Left kidney (tissue), 1 donor: ENCODE measurements at regions not wholly inside any gene's neighbourhood (a gene's known extent, or its start where the extent isn't known, plus 50 kb on each side); places are given as distances from the start of the nearest gene placed in this dataset.
"Not testable (repeated sequence)": the region's sequence is repeated elsewhere in the genome, so short reads cannot be mapped to it uniquely, and the experiment has no call there.

ENCODE experiments used
- DNase-seq: peaks from one replicate; pipeline ENCODE4 v3.0.0-alpha.2; 2013

DNA sequence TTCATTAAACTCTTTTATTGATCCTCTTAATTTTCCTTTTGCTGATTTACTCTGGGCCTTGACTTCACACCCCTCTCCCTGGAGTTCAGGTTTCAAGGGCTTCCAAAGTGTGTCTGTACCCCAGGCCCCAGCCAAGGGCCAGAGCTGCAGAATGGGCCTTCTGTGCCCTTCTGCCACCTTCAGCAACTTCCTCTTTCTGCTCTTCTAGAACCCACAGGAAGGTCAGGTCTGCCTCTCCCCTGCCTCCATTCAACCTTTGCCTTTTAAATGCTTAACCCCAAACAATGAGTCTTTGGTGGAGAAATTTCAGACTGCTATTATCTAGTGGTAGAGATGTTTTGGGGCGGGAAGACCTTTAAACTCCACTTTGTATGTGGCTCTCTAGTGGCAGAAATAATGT is 63.1 kb downstream of the TSN start:
- no peak for DNase-seq

GRCh38 chr2:121819846-121820245 is 64.4 kb downstream of the TSN start:
- DNase-seq, result no peak

DNA sequence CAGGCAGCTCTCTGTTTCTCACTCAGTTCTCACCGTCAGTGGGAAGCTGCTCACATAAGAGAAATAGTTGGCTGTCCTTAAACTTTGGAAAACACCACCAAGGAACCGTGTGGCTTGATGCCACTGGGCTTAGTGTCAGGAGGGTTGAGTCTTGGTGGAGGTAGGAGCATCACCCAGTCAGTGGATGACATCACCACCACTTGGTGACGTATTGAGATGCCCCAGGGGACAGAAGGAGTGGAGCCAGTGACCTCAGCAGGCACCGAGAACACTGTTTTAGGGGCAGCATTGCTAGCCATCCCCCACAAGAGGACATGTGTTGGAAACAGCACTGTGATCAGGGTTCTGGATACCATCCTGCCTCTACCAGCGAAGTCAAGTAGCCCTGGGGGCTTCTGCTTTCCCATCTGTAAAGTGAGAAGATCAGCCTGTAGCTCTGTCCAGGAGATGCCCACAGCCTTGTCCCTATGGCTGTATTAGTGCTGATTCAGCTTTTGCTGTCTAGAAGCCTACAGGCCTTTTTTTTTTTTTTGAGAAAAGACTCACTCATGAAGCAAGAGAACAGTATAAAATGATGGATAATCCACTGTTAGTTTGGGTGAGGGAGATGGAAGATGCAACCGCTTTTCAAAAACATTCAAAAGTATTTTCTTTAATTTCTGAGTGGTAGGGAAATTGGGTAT is 66.2 kb downstream of the TSN start:
- no peak for DNase-seq

GRCh38 chr2:121824264-121824663 is 68.8 kb downstream of the TSN start:
- DNase-seq, result no peak

DNA sequence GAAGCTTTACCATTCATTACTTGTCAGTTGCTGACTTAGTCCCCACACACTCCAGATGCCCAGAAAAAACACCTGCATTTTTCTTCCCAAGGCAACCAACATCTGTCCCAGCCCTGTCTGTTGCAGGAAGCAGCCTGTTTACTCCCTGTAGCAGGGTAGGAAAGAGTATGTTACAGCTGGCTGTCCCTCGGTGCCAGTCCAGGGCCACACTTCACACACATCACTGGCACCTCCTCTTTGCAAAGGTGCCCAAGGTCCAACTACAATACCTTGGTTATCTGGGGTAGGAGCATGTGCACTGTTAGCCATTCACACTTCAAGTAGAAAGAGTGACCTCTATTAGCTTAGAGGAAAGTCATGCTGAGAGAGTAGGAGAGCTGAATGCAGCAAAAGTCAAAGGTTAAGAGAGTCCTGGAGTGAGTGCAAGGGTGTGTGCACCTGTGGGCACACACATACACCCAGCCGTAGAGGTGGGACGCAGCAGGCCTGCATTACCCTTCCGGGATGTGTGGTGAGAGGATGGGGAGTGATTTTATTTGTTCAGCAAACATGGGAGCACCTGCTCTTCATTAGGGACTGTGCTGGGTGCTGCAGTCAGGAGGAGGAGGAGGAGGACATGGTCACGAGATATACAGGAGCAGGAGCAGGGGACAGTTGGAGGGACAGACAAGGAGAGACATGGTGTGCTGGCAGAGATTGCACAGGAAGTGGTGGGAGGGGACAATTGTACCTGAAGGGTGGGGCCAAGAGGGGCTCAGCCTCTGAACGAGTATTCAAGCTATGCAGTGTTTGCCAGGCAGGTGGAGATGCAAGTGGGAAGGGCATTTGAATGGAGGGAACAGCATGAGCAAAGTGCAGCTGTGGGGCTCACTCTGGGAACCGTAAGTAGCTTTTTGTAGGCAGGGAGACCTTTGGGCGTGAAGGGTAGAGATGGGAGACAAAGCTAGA is 69.8 kb downstream of the TSN start:
- no peak for DNase-seq

DNA sequence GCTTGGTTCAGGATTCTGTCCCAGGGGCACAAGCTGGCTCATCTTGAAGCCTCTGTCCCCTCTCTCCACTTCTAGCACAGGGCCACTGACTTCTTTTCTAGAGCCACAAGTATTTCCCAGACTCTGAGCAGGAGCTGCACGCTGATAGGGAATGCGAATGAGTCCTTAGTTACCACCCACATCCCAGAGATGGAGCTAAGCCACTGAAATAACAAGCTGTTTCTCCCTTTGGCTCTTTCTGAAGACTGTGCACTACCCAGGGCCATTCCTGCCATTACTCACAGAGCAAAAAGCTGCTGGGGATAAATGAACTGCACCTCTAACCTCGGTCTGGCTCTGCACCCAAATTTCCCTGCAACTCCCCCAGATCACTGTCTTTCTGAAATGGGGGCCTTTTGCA is 70.6 kb downstream of the TSN start:
- DNase-seq, result no peak

DNA sequence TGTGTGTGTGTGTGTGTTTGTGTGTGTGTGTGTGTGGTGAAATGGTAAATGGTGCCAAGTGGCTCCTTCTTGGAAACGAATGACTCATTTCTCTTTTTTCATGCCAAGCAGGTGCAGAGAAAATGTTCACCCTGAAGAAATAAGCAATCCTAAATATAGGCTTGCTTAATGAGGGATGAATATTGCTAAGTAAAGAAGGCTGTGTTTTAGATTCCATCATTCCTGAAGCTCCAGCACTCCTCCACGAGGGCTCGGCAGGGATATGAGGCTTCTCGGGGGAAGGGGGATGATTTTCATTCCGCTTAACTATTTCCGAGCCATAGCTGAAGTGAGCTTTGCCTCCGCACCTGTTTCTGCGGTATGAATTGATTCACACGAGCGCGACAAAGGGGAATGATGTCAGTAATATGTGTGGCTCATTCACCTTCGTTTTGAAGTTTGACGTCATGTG is 72.9 kb downstream of the TSN start:
- DNase-seq, result no peak

- no peak for DNase-seq
These were observed 75.4 kb downstream of the TSN start for GRCh38 chr2:121830809-121831208.

GRCh38 chr2:121831841-121832240 is 76.4 kb downstream of the TSN start:
- DNase-seq, result no peak

- DNase-seq, result no peak
These were observed 77.2 kb downstream of the TSN start for GRCh38 chr2:121832412-121833357.

DNA sequence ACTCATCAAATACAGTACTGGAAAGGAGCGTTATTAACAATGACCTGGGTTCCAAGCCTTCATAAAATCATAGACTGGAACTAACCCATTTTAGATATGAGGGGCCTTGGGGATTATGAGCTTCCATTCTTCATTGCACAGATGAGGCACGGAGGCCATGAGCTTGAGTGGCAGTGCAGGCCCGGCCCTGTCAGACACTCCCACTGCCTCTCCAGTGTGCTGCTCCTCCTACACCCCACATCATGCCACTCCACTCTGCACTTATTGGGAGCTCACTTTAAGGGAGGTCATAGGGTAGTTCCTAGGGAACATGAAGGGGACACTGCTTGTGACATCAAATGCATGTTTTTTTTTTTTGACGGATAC is 77.9 kb downstream of the TSN start:
- no peak for DNase-seq

GRCh38 chr2:121836611-121837010 is 81.2 kb downstream of the TSN start:
- no peak for DNase-seq

GRCh38 chr2:121837591-121837990 is 82.1 kb downstream of the TSN start:
- no peak for DNase-seq

DNA sequence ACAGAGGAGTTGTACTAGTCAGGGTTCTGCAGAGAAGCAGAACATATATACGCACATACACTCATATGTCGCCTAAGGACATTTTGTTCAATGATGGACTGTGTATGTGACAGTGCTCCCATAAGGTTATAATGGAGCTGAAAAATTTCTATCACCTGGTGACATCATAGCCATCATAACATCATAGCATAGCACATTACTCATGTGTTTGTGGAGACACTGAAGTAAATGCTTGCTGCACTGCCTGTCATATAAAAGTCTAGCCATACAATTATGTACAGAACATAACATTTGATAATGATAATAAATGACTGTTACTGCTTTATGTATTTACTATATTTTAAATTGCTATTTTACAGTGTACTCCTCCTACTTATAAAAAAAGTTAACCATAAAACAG is 83.1 kb downstream of the TSN start:
- no peak for DNase-seq

DNA sequence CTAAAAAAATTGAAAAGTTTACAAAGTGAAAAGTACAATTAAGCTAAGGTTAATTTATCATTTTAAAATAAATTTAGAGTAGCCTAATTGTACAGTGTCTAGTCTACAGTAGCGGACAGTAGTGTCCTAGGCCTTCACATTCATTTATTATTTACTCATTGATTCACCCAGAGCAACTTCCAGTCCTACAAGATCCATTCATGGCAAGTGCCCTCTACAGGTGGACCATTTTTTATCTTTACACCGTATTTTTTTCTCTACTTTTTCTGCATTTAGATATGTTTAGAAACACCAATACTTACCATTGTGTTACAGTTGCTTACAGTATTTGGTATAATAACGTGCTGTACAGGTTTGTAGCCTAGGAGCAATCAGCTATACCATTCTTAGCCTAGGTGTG is 84.1 kb downstream of the TSN start:
- no peak for DNase-seq

- DNase-seq, result no peak
These were observed 93.8 kb downstream of the TSN start for GRCh38 chr2:121849236-121849635.

- not testable (repeated sequence) for DNase-seq
These were observed 97.7 kb downstream of the TSN start for GRCh38 chr2:121853149-121853548.

DNA sequence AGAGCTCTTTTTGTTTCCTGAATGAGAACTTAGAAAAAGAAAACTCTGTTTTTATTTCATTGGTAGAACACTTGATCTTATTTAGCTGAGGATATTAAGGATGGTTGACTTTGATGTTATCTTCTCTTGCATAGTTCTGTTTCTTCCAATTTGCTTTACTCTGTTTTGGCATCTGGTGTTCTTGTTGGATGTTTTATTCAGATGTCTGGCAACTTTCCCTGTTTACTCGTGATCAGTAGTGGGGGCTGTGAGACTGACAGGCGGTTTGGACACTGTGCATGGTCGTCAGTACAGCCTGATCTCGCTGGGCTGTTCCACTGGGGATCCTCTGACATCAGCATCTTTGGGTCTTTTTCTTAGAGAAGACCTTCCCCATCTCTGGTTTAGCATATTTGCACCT is 100.1 kb downstream of the TSN start:
- DNase-seq, result no peak

DNA sequence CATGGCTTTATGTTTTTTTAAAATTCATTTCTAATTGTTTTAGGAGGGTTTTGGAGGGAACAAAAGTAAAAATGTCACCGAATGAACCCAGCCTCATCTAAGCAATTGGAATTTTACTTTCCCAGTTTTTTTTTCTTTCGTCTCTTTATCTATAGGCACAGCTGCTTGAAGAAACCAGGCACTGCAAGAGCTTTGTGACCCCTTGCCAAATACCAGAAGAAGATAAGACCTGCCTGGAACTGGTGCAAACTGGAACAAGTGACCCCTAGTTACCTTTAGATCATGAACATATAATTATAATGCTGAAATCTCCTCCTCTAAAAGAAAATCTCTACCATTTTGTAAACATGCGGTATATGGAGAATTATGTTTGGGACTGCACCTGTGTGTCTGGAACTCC is 100.9 kb downstream of the TSN start:
- DNase-seq, result no peak

DNA sequence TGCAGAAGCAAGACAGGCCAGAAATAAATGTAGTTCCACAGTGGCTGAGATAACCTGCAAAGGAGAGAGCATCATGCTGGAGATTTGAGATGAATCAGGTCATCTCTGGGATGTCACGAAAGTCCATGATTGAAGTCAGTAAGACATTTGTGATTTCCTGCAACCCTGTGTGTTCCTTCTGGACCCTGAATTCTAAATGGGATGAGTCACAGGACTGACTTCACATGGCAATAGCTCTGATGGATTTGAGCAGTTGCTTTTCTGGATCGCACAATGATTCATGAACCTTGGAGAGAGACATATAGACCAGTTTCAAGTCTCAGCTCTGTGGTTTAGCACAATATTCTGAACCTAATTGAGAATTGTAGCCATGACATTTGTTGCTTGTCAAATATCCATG is 102.9 kb downstream of the TSN start:
- no peak for DNase-seq

DNA sequence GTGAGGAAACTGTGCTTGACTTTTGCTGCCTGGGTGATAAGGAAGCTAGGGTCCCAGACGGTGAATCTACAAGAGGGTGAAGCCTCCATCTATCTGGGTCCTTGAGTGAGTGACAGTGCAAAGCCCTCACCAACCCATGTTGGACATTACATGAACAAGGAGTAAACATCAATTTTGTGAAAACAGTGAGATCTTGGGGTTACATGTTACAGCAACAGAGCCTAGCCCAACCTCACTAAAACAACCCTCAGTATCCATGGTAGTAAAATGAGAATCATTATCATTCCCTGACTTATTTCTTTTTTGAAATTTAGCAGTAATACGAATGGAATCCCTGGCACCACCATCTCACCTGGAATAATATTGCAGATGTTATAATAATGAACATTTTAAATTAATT is 103.4 kb downstream of the TSN start:
- DNase-seq, result no peak

DNA sequence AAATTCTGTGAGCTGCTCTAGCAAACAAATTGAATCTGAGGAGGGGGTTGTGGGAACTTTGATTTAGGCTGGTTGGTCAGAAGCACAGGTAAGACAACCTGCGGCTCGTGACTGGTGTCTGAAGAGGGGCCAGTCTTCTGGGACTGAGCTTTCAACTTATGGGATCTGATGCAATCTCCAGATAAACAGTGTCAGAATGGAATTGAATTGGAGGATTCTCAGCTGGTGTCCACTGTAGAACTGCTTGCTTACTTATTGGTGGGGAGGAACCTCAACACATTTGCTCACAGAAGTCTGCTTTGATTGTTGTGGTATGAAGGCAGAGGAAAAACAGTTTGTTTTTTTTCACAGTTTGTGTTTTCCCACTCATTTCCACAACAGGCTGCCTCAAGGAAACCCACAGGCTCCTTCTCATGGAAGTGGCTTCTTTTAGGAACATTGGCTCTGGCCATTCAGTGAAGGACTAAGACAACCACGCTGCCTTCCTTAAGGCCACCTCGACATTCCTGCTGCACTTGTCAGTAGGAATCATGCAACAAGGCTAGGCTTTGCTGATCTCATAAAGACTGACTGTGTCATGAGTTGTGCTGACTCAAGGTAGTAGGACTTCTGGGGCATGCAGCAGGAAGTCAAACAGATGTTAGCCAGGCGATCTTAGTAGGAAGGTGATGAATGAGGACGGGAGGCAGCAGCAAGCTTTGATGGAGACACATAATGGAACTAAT is 104.7 kb downstream of the TSN start:
- DNase-seq, result no peak
